ENCODE measurements at regions not wholly inside any gene's neighbourhood (a gene's known extent, or its start where the extent isn't known, plus 50 kb on each side); places are given as distances from the start of the nearest gene placed in this dataset.
"Not testable (repeated sequence)": the region's sequence is repeated elsewhere in the genome, so short reads cannot be mapped to it uniquely, and the experiment has no call there.

DNA sequence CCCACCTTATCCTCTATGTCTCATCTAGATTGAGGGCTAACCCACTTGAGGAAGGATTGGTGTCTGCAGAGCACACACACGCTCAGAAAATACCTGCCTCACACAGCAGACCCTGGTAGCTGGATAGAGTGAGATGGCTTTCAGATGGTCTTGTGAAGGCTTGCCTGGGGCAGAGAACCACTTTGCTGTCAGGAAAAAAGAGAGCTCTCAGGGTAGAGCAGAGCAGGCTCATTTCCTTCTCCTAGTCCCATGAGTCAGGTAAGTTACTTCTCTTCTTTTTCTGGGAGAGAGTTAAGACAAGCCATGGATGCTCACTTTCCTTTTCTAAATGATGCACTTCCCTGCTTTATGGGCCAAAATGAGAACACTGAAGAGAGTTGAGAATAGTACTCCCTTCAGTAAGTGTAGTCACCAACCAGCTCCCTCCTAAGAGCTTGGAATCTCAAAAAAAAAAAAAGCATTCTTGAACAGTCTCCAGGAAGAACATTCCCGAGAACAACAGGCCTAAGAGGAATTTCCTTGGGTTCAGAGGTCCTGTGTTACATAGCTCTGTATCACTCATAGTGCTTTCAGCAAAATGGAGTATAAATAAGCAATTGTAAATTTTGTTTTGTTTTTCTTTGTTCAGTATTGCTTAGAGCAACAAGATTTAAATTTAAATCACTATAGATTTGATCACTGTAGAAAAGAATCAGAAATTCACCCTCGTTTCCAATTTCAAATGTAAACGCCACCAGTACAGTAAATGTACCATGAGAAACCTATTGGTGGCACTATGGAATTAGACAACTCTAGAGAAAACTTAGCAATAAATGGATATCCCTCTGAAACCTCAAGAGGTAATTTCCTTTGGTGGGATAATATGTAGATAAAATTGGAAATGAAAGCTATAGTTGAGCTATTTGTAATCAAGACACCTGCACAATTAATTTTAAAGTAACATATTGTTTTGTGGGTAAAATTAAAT lies 530.3 kb downstream of the RFPL4B start:
- DNase-seq (ENCODE audit: low read depth), result peak; percentile 92

DNA sequence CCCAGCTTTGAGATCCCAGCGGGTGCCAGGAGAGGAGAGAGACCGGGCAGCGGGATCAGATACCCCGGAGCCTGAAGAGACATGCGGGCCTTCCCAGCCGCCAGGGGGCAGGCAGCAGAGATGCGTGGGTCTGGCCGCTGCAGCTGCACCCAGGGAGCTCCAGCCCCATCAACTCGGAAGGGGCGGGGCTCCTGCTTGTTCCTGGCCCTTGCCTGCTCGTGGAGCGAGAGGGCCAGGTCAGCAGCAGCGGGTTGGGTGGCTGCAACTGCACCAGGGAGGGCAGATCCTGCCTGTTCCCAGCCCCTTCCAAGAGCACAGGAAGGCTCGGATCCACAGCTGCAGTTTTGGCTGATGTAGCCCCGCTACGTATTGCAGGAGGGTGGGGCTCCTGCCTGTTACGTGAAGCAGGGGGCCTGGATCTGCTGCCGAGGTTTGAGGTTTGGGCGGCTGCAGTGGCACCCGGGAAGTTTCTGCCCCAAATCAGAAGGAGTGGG lies 532.8 kb downstream of the RFPL4B start:
- no peak for DNase-seq (ENCODE audit: low read depth)

- no peak for DNase-seq (ENCODE audit: low read depth)
Measured at GRCh38 chr6:112881027-112881426, 533.9 kb downstream of the RFPL4B start.

GRCh38 chr6:112881828-112882780 lies 535.0 kb downstream of the RFPL4B start:
- no peak for DNase-seq (ENCODE audit: low read depth)

- DNase-seq (ENCODE audit: low read depth), result no peak
Measured at GRCh38 chr6:112883095-112883494, 536.0 kb downstream of the RFPL4B start.

DNA sequence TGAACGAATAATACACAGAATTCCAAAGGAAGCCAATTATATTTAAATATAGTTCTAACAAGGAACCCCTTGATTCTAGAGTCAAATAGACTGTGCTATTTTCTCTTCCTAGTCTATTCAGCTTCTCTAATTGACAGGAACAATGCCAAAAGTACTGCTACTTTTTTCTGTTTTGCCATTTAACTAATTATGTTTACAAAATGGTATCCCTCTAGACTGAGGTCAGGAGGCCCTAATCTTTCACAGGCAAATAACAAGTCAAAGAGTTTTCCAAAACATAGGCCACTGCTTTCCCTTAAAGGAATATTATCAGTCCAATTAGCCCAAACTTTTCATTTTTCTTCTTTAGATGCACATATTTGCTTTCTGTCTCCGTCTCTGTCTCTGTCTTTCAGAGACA lies 539.3 kb downstream of the RFPL4B start:
- DNase-seq (ENCODE audit: low read depth), result no peak

DNA sequence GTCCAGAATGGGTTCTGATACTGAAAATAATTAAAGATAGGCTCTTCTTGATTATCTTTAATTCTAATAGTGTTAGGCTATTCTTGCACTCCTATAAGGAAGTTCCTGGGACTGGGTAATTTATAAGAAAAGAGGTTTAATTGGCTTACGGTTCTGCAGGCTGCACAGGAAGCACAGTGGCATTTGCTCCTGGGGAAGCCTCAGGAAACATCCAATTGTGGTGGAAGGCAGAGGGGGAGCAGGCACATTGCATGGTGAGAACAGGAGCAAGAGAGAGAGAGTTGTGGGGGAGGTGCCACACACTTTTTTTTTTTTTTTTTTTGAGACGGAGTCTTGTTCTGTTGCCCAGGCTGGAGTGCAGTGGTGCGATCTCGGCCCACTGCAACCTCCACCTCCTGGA lies 540.3 kb downstream of the RFPL4B start:
- DNase-seq (ENCODE audit: low read depth), result not testable (repeated sequence)

DNA sequence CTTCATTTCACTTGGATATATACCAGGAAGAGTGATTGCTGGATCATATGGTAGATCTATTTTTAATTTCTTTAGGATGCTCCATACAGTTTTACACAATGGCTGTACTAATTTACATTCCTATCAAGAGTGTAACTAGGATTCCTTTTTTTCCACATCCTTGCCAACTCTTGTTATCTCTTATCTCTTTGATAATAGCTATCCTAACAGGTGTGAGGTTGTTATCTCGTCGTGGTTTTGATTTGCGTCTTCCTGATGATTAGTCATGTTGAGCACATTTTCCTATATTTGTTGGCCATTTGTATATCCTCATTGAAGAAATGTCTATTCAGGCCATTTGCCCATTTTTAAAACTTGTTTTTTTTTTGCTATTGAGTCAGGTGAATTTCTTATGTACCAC lies 552.4 kb downstream of the RFPL4B start:
- DNase-seq (ENCODE audit: low read depth), result no peak

DNA sequence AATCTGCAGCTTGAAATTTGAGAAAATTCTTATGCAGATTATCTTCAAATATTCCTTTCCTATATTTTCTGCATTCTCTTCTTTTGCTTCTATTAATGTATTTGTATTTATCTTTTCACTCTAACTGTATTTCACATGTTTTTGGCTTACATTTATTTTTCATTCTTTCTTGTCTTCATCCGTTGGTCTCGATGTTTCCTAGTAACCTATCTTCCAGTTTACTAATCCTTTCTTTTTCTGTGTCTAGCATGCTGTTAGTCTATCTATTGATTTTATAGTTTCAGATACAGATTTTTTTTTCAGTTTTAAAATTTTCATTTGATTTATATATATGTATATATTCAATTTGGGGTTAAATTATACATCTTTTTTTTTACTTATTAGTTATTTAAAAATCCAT lies 556.2 kb downstream of the RFPL4B start:
- no peak for DNase-seq (ENCODE audit: low read depth)

GRCh38 chr6:112906726-112907125 lies 559.6 kb downstream of the RFPL4B start:
- DNase-seq (ENCODE audit: low read depth), result no peak

DNA sequence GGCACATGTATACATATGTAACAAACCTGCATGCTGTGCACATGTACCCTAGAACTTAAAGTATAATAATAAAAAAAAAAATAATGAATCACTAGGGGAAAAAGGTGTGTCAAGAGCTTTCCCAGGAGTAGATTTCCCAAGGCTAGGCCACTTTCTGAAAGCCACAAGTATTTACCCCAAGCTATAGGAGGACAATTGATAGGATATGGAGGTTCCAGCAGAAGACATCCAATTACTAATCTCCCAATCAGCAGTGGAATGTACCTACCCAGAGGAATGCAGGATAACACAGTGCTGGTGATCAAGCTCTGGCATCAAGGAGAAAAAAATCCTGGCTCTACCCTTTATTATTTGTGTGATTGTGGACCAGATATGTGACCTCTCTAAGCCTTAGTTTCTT lies 562.7 kb downstream of the RFPL4B start:
- DNase-seq (ENCODE audit: low read depth), result peak; percentile 7

DNA sequence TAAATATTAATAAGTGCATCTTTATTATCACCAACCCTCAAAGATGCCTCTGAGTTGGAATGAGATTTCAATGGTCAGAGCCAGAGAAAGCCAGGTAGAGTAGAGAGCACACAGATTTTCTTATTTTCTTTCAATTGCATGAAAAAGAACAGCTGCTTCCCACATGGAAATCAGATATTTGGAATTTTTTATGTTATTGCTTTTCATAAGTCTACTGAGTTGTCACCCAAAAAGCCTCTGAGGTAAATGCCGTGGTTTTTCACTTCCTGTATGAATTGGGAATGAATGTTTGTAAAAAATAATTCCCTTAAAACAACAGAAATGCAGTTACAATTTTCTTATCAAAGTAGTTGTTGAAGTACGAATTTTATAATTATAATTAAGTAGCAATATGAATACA lies 563.1 kb downstream of the RFPL4B start:
- no peak for DNase-seq (ENCODE audit: low read depth)

DNA sequence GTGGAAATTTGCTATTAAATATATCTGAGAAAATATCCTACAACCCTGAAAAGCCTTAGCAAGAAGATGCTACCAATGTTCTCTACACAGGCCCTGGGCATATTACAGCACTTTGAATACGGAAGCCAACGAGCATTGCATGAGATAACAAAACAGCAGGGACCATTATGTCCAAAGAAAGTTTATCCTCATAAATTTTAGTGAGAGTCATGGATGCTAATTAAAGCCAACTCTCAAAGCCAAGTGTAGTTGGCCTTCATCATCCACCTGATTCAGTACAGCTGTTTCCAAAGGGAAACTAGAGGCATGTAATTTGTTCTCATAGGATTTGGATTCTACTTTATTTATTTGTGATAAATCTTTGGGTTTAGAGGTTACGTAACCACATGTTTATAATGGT lies 564.8 kb downstream of the RFPL4B start:
- no peak for DNase-seq (ENCODE audit: low read depth)

GRCh38 chr6:112912416-112913101 lies 565.4 kb downstream of the RFPL4B start:
- peak; percentile 15 for DNase-seq (ENCODE audit: low read depth)

- DNase-seq (ENCODE audit: low read depth), result not testable (repeated sequence)
Measured at GRCh38 chr6:112919744-112920143, 572.6 kb downstream of the RFPL4B start.

DNA sequence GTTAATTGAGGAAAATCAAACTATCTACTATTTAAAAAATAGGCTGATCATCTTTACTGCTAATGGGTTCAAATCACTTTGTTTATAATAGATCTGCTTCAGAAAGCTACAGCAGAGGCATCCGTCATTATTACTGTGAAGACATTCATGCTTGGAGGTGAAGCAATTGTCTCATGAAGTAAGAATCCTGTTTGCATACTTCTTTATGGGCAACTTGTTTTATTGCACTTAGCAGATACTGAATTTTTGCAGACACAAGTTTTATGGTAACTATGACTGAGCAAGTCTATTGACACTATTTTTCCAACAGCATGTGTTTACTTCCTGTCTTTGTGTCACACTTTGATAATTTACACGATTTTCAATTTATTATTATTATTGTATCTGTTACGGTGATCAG lies 573.9 kb downstream of the RFPL4B start:
- DNase-seq (ENCODE audit: low read depth), result no peak

DNA sequence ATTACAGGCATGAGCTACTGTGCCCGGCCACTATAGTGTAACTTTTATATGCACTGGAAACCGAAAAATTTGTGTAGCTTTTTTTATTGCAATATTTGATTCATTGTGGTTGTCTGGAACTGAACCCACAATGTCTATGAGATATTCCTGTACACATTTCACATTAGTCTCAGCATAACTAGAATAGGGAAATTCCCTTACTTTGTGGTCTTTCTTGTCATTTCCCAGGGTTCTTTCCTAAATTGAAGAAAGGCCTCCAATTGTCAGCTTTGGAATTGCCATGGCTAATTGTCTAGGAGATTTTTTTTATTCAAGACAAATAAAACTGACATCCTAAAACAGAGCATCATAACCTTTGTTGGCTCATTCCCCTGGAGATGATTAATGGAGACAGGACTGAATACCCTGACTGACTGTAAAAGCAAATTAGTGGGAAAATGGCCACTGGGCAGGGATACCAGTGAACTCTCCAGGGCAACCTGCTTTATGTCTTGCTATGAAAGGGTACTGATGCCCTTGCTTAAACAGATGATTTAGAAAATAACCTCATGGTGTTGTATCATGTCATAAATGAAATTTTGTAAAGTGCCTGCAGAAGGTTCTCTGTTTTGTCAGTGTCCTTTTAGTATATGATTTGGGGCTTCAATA lies 576.9 kb downstream of the RFPL4B start:
- no peak for DNase-seq (ENCODE audit: low read depth)

DNA sequence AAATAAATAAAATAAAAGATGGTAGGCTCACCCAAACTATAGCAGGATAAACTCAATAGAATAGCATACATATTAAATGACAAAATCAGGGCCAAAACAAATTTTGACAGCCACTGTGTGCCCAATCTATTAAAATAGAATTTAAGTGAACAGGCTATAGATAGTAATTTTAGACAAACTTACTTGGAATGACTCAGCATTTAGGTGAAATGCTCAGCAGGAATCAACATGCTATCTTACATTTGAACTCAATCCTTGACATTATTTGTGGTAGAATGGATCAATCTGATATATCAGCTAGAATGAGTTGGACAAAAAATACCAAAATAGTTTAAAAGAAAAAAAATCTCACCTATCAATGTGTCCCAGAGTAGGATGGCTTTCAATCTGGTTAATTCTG lies 578.6 kb downstream of the RFPL4B start:
- DNase-seq (ENCODE audit: low read depth), result no peak

- DNase-seq (ENCODE audit: low read depth), result no peak
Measured at GRCh38 chr6:112927641-112928320, 580.7 kb downstream of the RFPL4B start.

DNA sequence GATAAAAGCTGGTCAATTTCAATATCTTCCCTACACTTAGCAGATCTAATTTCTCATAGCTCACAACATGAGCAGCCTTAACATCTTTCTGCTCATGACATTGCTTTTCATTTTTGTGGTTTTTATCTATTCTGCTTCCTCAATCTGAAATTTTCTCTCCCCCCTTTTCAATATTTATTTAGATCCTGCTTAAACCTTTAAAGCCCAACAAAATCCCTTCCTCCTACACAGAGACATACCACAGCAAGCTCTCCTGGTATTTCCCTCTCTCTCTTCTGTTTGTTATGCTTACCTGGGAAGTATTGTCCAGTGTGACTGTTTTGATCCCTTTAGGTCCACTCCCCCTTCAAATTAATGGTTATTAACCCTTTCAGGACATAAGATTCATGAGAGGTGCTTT lies 582.5 kb downstream of the RFPL4B start:
- DNase-seq (ENCODE audit: low read depth), result no peak

DNA sequence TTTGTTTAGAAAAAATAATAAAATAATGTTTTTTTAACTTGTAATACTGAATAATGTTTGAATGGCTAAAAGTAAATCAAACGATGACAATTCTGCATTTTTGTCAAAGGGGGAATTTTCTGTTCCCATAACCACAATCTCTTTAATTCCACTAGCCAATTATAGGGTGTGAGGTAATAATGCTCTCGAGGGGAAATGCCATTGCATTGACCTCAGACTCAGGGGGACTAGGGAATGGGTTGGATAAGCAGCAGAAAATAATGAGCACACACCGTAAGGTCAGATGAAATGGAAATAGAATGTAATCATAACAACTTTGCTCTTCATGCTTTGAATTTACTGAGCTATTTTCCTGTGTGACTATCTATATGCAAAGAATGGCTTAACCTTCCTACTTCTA lies 584.7 kb downstream of the RFPL4B start:
- DNase-seq (ENCODE audit: low read depth), result no peak
